Sigmoid colon (tissue), 6 donors: ENCODE measurements at regions not wholly inside any gene's neighbourhood (a gene's known extent, or its start where the extent isn't known, plus 50 kb on each side); places are given as distances from the start of the nearest gene placed in this dataset.

ENCODE experiments used
- DNase-seq: peaks from one replicate; pipeline ENCODE4 v3.0.0-alpha.2; 2019
- H3K27ac ChIP-seq, 4 donors: fragments of 200-600 bp; sonication (generic); one replicate each; pipeline ENCODE4 v1.5.1; 2016 to 2019; ENCODE audit warnings: mild to moderate bottlenecking in 1 of 4
- H3K27me3 ChIP-seq, 3 donors: fragments of 200-600 bp; sonication (generic); one replicate each; pipeline ENCODE4 v1.5.1; 2019; ENCODE audit warnings: mild to moderate bottlenecking in 1 of 3
- H3K36me3 ChIP-seq, 4 donors: fragments of 200-600 bp; sonication (generic); one replicate each; pipeline ENCODE4 v1.5.1; 2016 to 2019
- H3K4me1 ChIP-seq, 4 donors: fragments of 200-600 bp; sonication (generic); one replicate each; pipeline ENCODE4 v1.5.1; 2017 to 2019
- H3K4me3 ChIP-seq, 4 donors: fragments of 200-600 bp; sonication (generic); one replicate each; pipeline ENCODE4 v1.5.1; 2017 to 2019; ENCODE audit warnings: mild to moderate bottlenecking in 2 of 4, moderate library complexity in 1 of 4
- H3K9me3 ChIP-seq, 4 donors: fragments of 200-600 bp in 3 of 4; sonication (generic) in 3 of 4; one replicate each; pipeline versions ENCODE4 v1.5.1 to v1.6.1; 2013 to 2019
- CTCF ChIP-seq, 4 experiments: fragments of 450-650 bp in 3 of 4; fragments of 200-600 bp in 1 of 4; IDR thresholded peaks; one replicate each; pipeline ENCODE4 v1.5.1; 2016 to 2019; ENCODE audit warnings: antibody characterized with exemption in 4 of 4, mild to moderate bottlenecking in 3 of 4, moderate library complexity in 2 of 4
- EP300 ChIP-seq, 4 donors: sonication (generic); formaldehyde crosslinking; IDR thresholded peaks; one replicate each; pipeline ENCODE4 v1.6.1; 2017; ENCODE audit warnings: antibody characterized with exemption in 4 of 4
- POLR2A ChIP-seq, 2 donors: fragments of 450-650 bp; IDR thresholded peaks; one replicate each; pipeline ENCODE4 v1.6.1; 2016; ENCODE audit warnings: antibody characterized with exemption in 2 of 2, mild to moderate bottlenecking in 2 of 2, moderate library complexity in 2 of 2
- POLR2AphosphoS5 ChIP-seq, 4 donors: sonication (generic); formaldehyde crosslinking; IDR thresholded peaks; one replicate each; pipeline ENCODE4 v1.6.1; 2017; ENCODE audit warnings: antibody characterized with exemption in 4 of 4
- WGBS, 2 donors: extraction: QIAGEN DNeasy Blood & Tissue Kit; methylation state at CpG; one replicate each; pipeline ENCODE4 v1.1.7; 2013; 5-methylcytosine and 5-hydroxymethylcytosine counted together
- intact Hi-C: fragments of 100-400 bp; cut with DNase I; formaldehyde crosslinking; loops from one replicate; pipeline ENCODE4 v1.15.1; 2023
- donor health status: healthy with polysubstance abuse.
- donor health status: healthy.

GRCh38 chr1:30545365-30545764, 178.0 kb downstream of the MATN1 start:
- Histone ChIP-seq H3K27ac (no peak overlapping the region), H3K36me3 (no peaks in the 10 kb centered on the region), H3K4me1 (no peaks in the 10 kb centered on the region), H3K9me3 (no peaks in the 10 kb centered on the region), H3K27me3 (no peaks in the 10 kb centered on the region), H3K4me3 (no peak overlapping the region)
- TF ChIP-seq EP300 (IDR thresholded peaks at IDR 0.05) (no peak), CTCF (IDR thresholded peaks at IDR 0.05) (no peak), POLR2AphosphoS5 (IDR thresholded peaks at IDR 0.05) (no peak), POLR2A (IDR thresholded peaks at IDR 0.05) (no peak)
- no peak for DNase-seq
- intact Hi-C loops: no loop called here
- 42 to 50% methylated on average over 4 of the region's 4 CpGs for WGBS, 2 donors

- no peak for DNase-seq
- intact Hi-C loops: no loop called here
- no peaks in the 10 kb centered on the region for H3K9me3 ChIP-seq
- no peak overlapping the region for H3K4me3 ChIP-seq
- no peak for TF ChIP-seq EP300 (IDR thresholded peaks at IDR 0.05)
- 57 to 73% methylated on average over 10 of the region's 10 CpGs for WGBS, 2 donors
- H3K4me1 ChIP-seq: no peaks in the 10 kb centered on the region
- H3K36me3 ChIP-seq: no peaks in the 10 kb centered on the region
- no peaks in the 10 kb centered on the region for H3K27me3 ChIP-seq
- H3K27ac ChIP-seq: no peak overlapping the region
Observed at GRCh38 chr1:30541721-30542485, 181.5 kb downstream of the MATN1 start.

GRCh38 chr1:30540611-30541192, 182.7 kb downstream of the MATN1 start:
- H3K4me1 ChIP-seq: no peaks in the 10 kb centered on the region
- no peak overlapping the region for H3K27ac ChIP-seq
- no peak for DNase-seq
- TF ChIP-seq CTCF (IDR thresholded peaks at IDR 0.05) (no peak), POLR2A (IDR thresholded peaks at IDR 0.05) (no peak), EP300 (IDR thresholded peaks at IDR 0.05) (no peak), POLR2AphosphoS5 (IDR thresholded peaks at IDR 0.05) (no peak)
- intact Hi-C loops: no loop called here
- WGBS, 2 donors: 58 to 63% methylated on average over 5 of the region's 5 CpGs
- H3K4me3 ChIP-seq: no peak overlapping the region
- no peaks in the 10 kb centered on the region for H3K27me3 ChIP-seq
- H3K36me3 ChIP-seq: no peaks in the 10 kb centered on the region
- H3K9me3 ChIP-seq: no peaks in the 10 kb centered on the region

GRCh38 chr1:30539884-30540283, 183.5 kb downstream of the MATN1 start:
- 76 to 88% methylated on average over 6 of the region's 6 CpGs for WGBS, 2 donors
- Histone ChIP-seq H3K4me1 (no peaks in the 10 kb centered on the region), H3K27me3 (no peaks in the 10 kb centered on the region), H3K9me3 (no peaks in the 10 kb centered on the region), H3K36me3 (no peaks in the 10 kb centered on the region), H3K27ac (no peak overlapping the region), H3K4me3 (no peak overlapping the region)
- intact Hi-C loops: no loop called here
- no peak for DNase-seq
- TF ChIP-seq POLR2AphosphoS5 (IDR thresholded peaks at IDR 0.05): no peak
- TF ChIP-seq EP300 (IDR thresholded peaks at IDR 0.05): no peak
- no peak for TF ChIP-seq POLR2A (IDR thresholded peaks at IDR 0.05)
- no peak for TF ChIP-seq CTCF (IDR thresholded peaks at IDR 0.05)

GRCh38 chr1:30538993-30539867, 184.2 kb downstream of the MATN1 start:
- no peak overlapping the region for H3K4me3 ChIP-seq
- intact Hi-C loops: no loop called here
- no peak overlapping the region for H3K27ac ChIP-seq
- no peaks in the 10 kb centered on the region for H3K9me3 ChIP-seq
- WGBS, 2 donors: 64 to 66% methylated on average over 8 of the region's 8 CpGs
- TF ChIP-seq CTCF (IDR thresholded peaks at IDR 0.05): no peak
- TF ChIP-seq EP300 (IDR thresholded peaks at IDR 0.05): no peak
- no peak for TF ChIP-seq POLR2AphosphoS5 (IDR thresholded peaks at IDR 0.05)
- no peak for TF ChIP-seq POLR2A (IDR thresholded peaks at IDR 0.05)
- H3K36me3 ChIP-seq: no peaks in the 10 kb centered on the region
- no peaks in the 10 kb centered on the region for H3K27me3 ChIP-seq
- no peak for DNase-seq
- no peaks in the 10 kb centered on the region for H3K4me1 ChIP-seq
